DOHH2 (cell line): ENCODE measurements at regions not wholly inside any gene's neighbourhood (a gene's known extent, or its start where the extent isn't known, plus 50 kb on each side); places are given as distances from the start of the nearest gene placed in this dataset.

Experiments used
- EZH2phosphoT487 ChIP-seq: fragments of 200-600 bp; sonication (generic); IDR thresholded peaks from 2 replicates; pipeline ENCODE4 v1.6.1; 2017; ENCODE audit warnings: borderline replicate concordance, mild to moderate bottlenecking, antibody characterized with exemption, low read length, moderate library complexity, mixed read lengths
- TF ChIP-seq, protein P1 (sequence below): fragments of 200-600 bp; sonication (generic); IDR thresholded peaks from one replicate; pipeline ENCODE4 v1.5.1; 2014; ENCODE audit warnings: antibody characterized with exemption, mild to moderate bottlenecking, low read depth, low read length; ENCODE audit not compliant: poor library complexity, severe bottlenecking

DNA sequence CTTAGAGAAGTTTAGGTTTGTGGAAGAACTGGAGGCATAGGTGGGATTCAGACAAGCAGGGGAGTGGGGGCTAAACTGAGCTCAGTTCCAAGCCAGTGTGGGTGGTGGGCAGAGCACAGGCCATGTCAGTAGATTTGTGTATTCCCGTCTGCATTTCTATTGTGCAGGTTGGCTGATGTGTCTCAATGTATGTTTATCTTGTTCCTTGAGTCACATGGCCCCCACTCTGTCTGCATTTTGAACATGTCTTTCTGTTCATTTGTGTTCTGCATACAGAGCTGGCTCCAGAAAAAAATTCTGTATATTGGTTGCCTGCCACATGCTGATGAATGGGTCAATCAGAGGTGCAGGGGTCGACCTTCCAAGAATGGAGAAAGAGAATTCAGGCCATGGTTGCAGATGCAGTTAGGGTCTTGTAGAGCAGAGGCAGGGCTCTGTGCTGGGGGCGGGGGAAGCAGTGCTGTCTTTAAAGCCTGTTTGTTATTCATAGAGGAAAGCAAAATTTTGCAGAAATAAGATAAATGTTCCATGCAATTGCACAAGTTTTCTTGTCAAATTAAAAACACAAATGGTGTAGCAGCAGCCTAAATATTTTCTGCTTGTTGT lies 166.7 kb downstream of the CDH26 start:
- TF ChIP-seq, protein P1, sequence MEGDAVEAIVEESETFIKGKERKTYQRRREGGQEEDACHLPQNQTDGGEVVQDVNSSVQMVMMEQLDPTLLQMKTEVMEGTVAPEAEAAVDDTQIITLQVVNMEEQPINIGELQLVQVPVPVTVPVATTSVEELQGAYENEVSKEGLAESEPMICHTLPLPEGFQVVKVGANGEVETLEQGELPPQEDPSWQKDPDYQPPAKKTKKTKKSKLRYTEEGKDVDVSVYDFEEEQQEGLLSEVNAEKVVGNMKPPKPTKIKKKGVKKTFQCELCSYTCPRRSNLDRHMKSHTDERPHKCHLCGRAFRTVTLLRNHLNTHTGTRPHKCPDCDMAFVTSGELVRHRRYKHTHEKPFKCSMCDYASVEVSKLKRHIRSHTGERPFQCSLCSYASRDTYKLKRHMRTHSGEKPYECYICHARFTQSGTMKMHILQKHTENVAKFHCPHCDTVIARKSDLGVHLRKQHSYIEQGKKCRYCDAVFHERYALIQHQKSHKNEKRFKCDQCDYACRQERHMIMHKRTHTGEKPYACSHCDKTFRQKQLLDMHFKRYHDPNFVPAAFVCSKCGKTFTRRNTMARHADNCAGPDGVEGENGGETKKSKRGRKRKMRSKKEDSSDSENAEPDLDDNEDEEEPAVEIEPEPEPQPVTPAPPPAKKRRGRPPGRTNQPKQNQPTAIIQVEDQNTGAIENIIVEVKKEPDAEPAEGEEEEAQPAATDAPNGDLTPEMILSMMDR, result no peak
- no peak for TF ChIP-seq EZH2phosphoT487
